ENCODE measurements at regions not wholly inside any gene's neighbourhood (a gene's known extent, or its start where the extent isn't known, plus 50 kb on each side); places are given as distances from the start of the nearest gene placed in this dataset.

GRCh38 chr14:34258318-34258717 lies 203.7 kb downstream of the SPTSSA start:
- Histone ChIP-seq H3K4me3 (ENCODE audit: low read depth, low read length) (no peak overlapping the region), H3K36me3 (no peaks in the 10 kb centered on the region), H3K9me3 (ENCODE audit: severe bottlenecking) (no peaks in the 10 kb centered on the region), H3K27me3 (ENCODE audit: insufficient read depth, low read depth, severe bottlenecking) (no peaks in the 10 kb centered on the region), H3K27ac (no peak overlapping the region)
- no peak for TF ChIP-seq CTCF (IDR thresholded peaks at IDR 0.05; ENCODE audit: low read depth, low read length)
- DNase-seq, result no peak

- H3K27ac ChIP-seq, result no peak overlapping the region
- no peaks in the 10 kb centered on the region for H3K27me3 ChIP-seq (ENCODE audit: insufficient read depth, low read depth, severe bottlenecking)
- no peaks in the 10 kb centered on the region for H3K36me3 ChIP-seq
- TF ChIP-seq CTCF (IDR thresholded peaks at IDR 0.05; ENCODE audit: low read depth, low read length), result no peak
- no peaks in the 10 kb centered on the region for H3K9me3 ChIP-seq (ENCODE audit: severe bottlenecking)
- no peak overlapping the region for H3K4me3 ChIP-seq (ENCODE audit: low read depth, low read length)
- DNase-seq, result no peak
These were observed 204.5 kb downstream of the SPTSSA start for GRCh38 chr14:34257505-34257904.

- Histone ChIP-seq H3K36me3 (no peaks in the 10 kb centered on the region), H3K4me3 (ENCODE audit: low read depth, low read length) (no peak overlapping the region), H3K27me3 (ENCODE audit: insufficient read depth, low read depth, severe bottlenecking) (no peaks in the 10 kb centered on the region), H3K27ac (no peak overlapping the region), H3K9me3 (ENCODE audit: severe bottlenecking) (no peaks in the 10 kb centered on the region)
- no peak for DNase-seq
- TF ChIP-seq CTCF (IDR thresholded peaks at IDR 0.05; ENCODE audit: low read depth, low read length), result no peak
These were observed 205.8 kb downstream of the SPTSSA start for GRCh38 chr14:34256223-34256622.

- no peak for TF ChIP-seq CTCF (IDR thresholded peaks at IDR 0.05; ENCODE audit: low read depth, low read length)
- no peak overlapping the region for H3K4me3 ChIP-seq (ENCODE audit: low read depth, low read length)
These were observed 207.5 kb downstream of the SPTSSA start for GRCh38 chr14:34254571-34254970.

GRCh38 chr14:34254031-34254430 lies 208.0 kb downstream of the SPTSSA start:
- H3K27ac ChIP-seq, result no peak overlapping the region
- no peak for TF ChIP-seq CTCF (IDR thresholded peaks at IDR 0.05; ENCODE audit: low read depth, low read length)
- no peak overlapping the region for H3K4me3 ChIP-seq (ENCODE audit: low read depth, low read length)
- H3K9me3 ChIP-seq (ENCODE audit: severe bottlenecking), result no peaks in the 10 kb centered on the region
- no peaks in the 10 kb centered on the region for H3K36me3 ChIP-seq
- no peaks in the 10 kb centered on the region for H3K27me3 ChIP-seq (ENCODE audit: insufficient read depth, low read depth, severe bottlenecking)
- DNase-seq, result no peak

More at GRCh38 chr14:34254571-34254970, 207.5 kb downstream of the SPTSSA start:
- H3K36me3 ChIP-seq, result no peaks in the 10 kb centered on the region
- no peak overlapping the region for H3K27ac ChIP-seq
- H3K27me3 ChIP-seq (ENCODE audit: insufficient read depth, low read depth, severe bottlenecking), result no peaks in the 10 kb centered on the region
- no peaks in the 10 kb centered on the region for H3K9me3 ChIP-seq (ENCODE audit: severe bottlenecking)
- DNase-seq, result no peak

- H3K4me3 ChIP-seq (ENCODE audit: low read depth, low read length), result no peak overlapping the region
- no peaks in the 10 kb centered on the region for H3K36me3 ChIP-seq
- no peak for TF ChIP-seq CTCF (IDR thresholded peaks at IDR 0.05; ENCODE audit: low read depth, low read length)
- H3K27me3 ChIP-seq (ENCODE audit: insufficient read depth, low read depth, severe bottlenecking), result no peaks in the 10 kb centered on the region
- H3K9me3 ChIP-seq (ENCODE audit: severe bottlenecking), result no peaks in the 10 kb centered on the region
- no peak for DNase-seq
- no peak overlapping the region for H3K27ac ChIP-seq
These were observed 209.8 kb downstream of the SPTSSA start for GRCh38 chr14:34252227-34252626.
